K562 (cell line): ENCODE measurements at regions not wholly inside any gene's neighbourhood (a gene's known extent, or its start where the extent isn't known, plus 50 kb on each side); places are given as distances from the start of the nearest gene placed in this dataset.

Experiments
- ATAC-seq: fragments of 200-7000 bp; cut with Tn5 transposase; 3 replicates; pipeline ENCODE4 v1.9.1; 2020; ENCODE audit warnings: moderate library complexity
- BruUV-seq: library from RNA; stranded (reverse); fragments of 400-500 nt; replicated peaks from 2 replicates; lab custom pipeline; 2021; lab: Mats Ljungman, UMichigan
- CTCF ChIA-PET: fragments of 300-600 bp; formaldehyde crosslinking; extraction: SDS; loops from one replicate; lab custom pipeline; 2021; ENCODE audit warnings: low intra/inter-chr PET ratio; lab: Yijun Ruan, JAX
- POLR2A ChIA-PET: fragments of 300-600, 350-650 bp; sonication (Branson Sonifier 250); formaldehyde crosslinking; extraction: SDS; loops from one replicate; lab custom pipeline; 2021; ENCODE audit warnings: antibody characterized with exemption, inconsistent platforms; lab: Yijun Ruan, JAX
- DNase-seq, 4 experiments: peaks; one replicate each; pipeline versions ENCODE4 v3.0.0 to v3.0.0-alpha.2; 2011 to 2018; ENCODE audit warnings: low spot score in 3 of 4, mixed read lengths in 3 of 4; ENCODE audit errors: extremely low read depth in 1 of 4
- FAIRE-seq: peaks from 2 replicates; lab custom pipeline; 2011; peaks lifted over from hg19 to GRCh38; lab: Jason Lieb, UNC
- H2AFZ ChIP-seq: 2 replicates; pipeline ENCODE4 v1.6.0; 2011; ENCODE audit warnings: low read depth, low read length, control low read depth, inconsistent platforms
- H3K27ac ChIP-seq: fragments of 200-600 bp; 3 replicates; pipeline ENCODE4 v1.8.0; 2011; ENCODE audit warnings: low read depth, mild to moderate bottlenecking, control low read depth, inconsistent platforms, low read length, moderate library complexity, mixed read lengths; ENCODE audit errors: extremely low read depth
- H3K27me3 ChIP-seq, 2 experiments: fragments of 300-600 bp in 1 of 2; 2 replicates in 1 of 2; 3 replicates in 1 of 2; pipeline versions ENCODE4 v1.6.0 to v1.8.0; 2011; ENCODE audit warnings: inconsistent platforms in 2 of 2, low read length in 2 of 2, mild to moderate bottlenecking in 1 of 2, mixed read lengths in 1 of 2, moderate library complexity in 1 of 2; ENCODE audit not compliant: control insufficient read depth in 2 of 2, insufficient read depth in 2 of 2
- H3K36me3 ChIP-seq: fragments of 300-600 bp; 3 replicates; pipeline ENCODE4 v1.8.0; 2011; ENCODE audit warnings: mild to moderate bottlenecking, low read length, inconsistent platforms; ENCODE audit not compliant: control insufficient read depth, insufficient read depth
- H3K4me1 ChIP-seq, 2 experiments: fragments of 200-600 bp in 1 of 2; replicated peaks in 1 of 2; 2 replicates in 1 of 2; 3 replicates in 1 of 2; pipeline versions ENCODE4 v1.5.1 to v1.8.0; 2011; ENCODE audit warnings: inconsistent platforms in 2 of 2, low read length in 2 of 2, mild to moderate bottlenecking in 1 of 2, mixed read lengths in 1 of 2, moderate library complexity in 1 of 2; ENCODE audit not compliant: control insufficient read depth in 2 of 2, insufficient read depth in 2 of 2
- H3K4me2 ChIP-seq: 2 replicates; pipeline ENCODE4 v1.6.1; 2011; ENCODE audit warnings: low read length, control low read depth, inconsistent platforms, mixed read lengths; ENCODE audit not compliant: insufficient read depth
- H3K4me3 ChIP-seq: fragments of 200-600 bp; sonication (generic), shearing (Covaris generic); 2 replicates; pipeline ENCODE4 v1.5.1; 2016; ENCODE audit warnings: control low read depth, inconsistent platforms
- H3K79me2 ChIP-seq: fragments of 200-600 bp; 3 replicates; pipeline ENCODE4 v1.8.0; 2011; ENCODE audit warnings: low read length, inconsistent platforms; ENCODE audit not compliant: control insufficient read depth, insufficient read depth
- H3K9ac ChIP-seq, 2 experiments: 2 replicates each; pipeline versions ENCODE4 v1.6.0 to v1.6.1; 2011; ENCODE audit warnings: low read depth in 2 of 2, low read length in 2 of 2, control low read depth in 1 of 2, inconsistent platforms in 1 of 2, mild to moderate bottlenecking in 1 of 2, mixed read lengths in 1 of 2; ENCODE audit not compliant: insufficient read depth in 1 of 2
- H3K9me1 ChIP-seq: one replicate; pipeline ENCODE4 v1.6.0; 2011; ENCODE audit warnings: inconsistent platforms, mild to moderate bottlenecking, low read length, moderate library complexity; ENCODE audit not compliant: control insufficient read depth, insufficient read depth
- H3K9me3 ChIP-seq: replicated peaks from 2 replicates; pipeline ENCODE4 v1.5.1; 2011; ENCODE audit warnings: low read depth, low read length, inconsistent platforms; ENCODE audit not compliant: control insufficient read depth, insufficient read depth
- H4K20me1 ChIP-seq: replicated peaks from 2 replicates; pipeline ENCODE4 v1.6.1; 2011; ENCODE audit warnings: low read length, inconsistent platforms, mixed read lengths; ENCODE audit not compliant: control insufficient read depth, insufficient read depth
- BCL6 ChIP-seq: fragments of 250-450 bp; sonication (Bioruptor Pico); IDR thresholded peaks from 2 replicates; pipeline ENCODE4 v1.4.0; 2020
- BMI1 ChIP-seq: fragments of 150-350 bp; IDR thresholded peaks from 2 replicates; pipeline ENCODE4 v1.6.1; 2014; ENCODE audit warnings: low read length
- EHMT2 ChIP-seq: fragments of 450-650 bp; IDR thresholded peaks from 2 replicates; pipeline ENCODE4 v1.6.1; 2018; ENCODE audit warnings: antibody characterized with exemption
- ESRRA ChIP-seq: fragments of 450-650 bp; IDR thresholded peaks from 2 replicates; pipeline ENCODE4 v1.6.1; 2014; ENCODE audit warnings: low read depth, mild to moderate bottlenecking, moderate library complexity, borderline replicate concordance
- GMEB1 ChIP-seq: fragments of 250-450 bp; sonication (Bioruptor Pico); IDR thresholded peaks from 2 replicates; pipeline ENCODE4 v1.4.0; 2020; ENCODE audit warnings: mild to moderate bottlenecking
- MLLT1 ChIP-seq, 2 experiments: fragments of 450-650 bp; IDR thresholded peaks; 2 replicates each; pipeline ENCODE4 v1.6.1; 2016
- NCOR1 ChIP-seq: fragments of 450-650 bp; IDR thresholded peaks from 2 replicates; pipeline ENCODE4 v1.6.1; 2016; ENCODE audit warnings: mild to moderate bottlenecking, moderate library complexity
- PRDM10 ChIP-seq: fragments of 450-650 bp; IDR thresholded peaks from 2 replicates; pipeline ENCODE4 v1.6.1; 2018; ENCODE audit not compliant: partially characterized antibody
- RBM15 ChIP-seq: fragments of 200-400 bp; formaldehyde crosslinking; IDR thresholded peaks from 2 replicates; pipeline ENCODE4 v1.6.1; 2018; ENCODE audit warnings: mild to moderate bottlenecking, low read length, moderate library complexity; ENCODE audit not compliant: insufficient read depth
- RFX1 ChIP-seq: fragments of 450-650 bp; IDR thresholded peaks from 2 replicates; pipeline ENCODE4 v1.6.1; 2016; ENCODE audit warnings: mild to moderate bottlenecking, moderate library complexity
- RFX5 ChIP-seq: IDR thresholded peaks from 2 replicates; pipeline ENCODE4 v1.6.1; 2011; ENCODE audit warnings: low read depth, mild to moderate bottlenecking, improper control_type of control experiment, low read length
- RNF2 ChIP-seq: sonication (generic); IDR thresholded peaks from 2 replicates; pipeline ENCODE4 v1.6.1; 2016
- ZBTB7A ChIP-seq: IDR thresholded peaks from 2 replicates; pipeline ENCODE4 v1.6.1; 2011; ENCODE audit warnings: low read depth, mild to moderate bottlenecking, low read length, moderate library complexity, borderline replicate concordance; ENCODE audit not compliant: control insufficient read depth
- ZMIZ1 ChIP-seq, 2 experiments: fragments of 150-350 bp in 1 of 2; IDR thresholded peaks; 2 replicates each; pipeline ENCODE4 v1.6.1; 2012 to 2016; ENCODE audit warnings: low read depth in 2 of 2, low read length in 2 of 2, mild to moderate bottlenecking in 1 of 2, moderate library complexity in 1 of 2
- ZNF77 ChIP-seq: fragments of 250-450 bp; sonication (Bioruptor Pico); IDR thresholded peaks from 2 replicates; pipeline ENCODE4 v1.5.0; 2020
- WGBS: fragments of 100-300 bp; shearing (Covaris generic); methylation state at CpG from one replicate; pipeline ENCODE4 v1.1.6; 2016; ENCODE audit warnings: low coverage, mixed read lengths; ENCODE audit not compliant: insufficient coverage; ENCODE audit errors: missing lambda C conversion rate; 5-methylcytosine and 5-hydroxymethylcytosine counted together
- in situ Hi-C: fragments of 300-500 bp; cut with MboI; formaldehyde crosslinking; loops from 4 replicates; pipeline ENCODE4 v1.15.0; 2018; ENCODE audit warnings: inconsistent platforms, mixed read lengths
- intact Hi-C: fragments of 100-400 bp; cut with micrococcal nuclease; formaldehyde crosslinking; loops from 2 replicates; pipeline ENCODE4 v1.14.2; 2022

- ChIA-PET POLR2A (no interaction called here), CTCF (no interaction called here)
- Histone ChIP-seq H3K4me2 (no peak overlapping the region), H3K79me2 (no peaks in the 10 kb centered on the region), H3K27me3 (no peaks in the 10 kb centered on the region), H3K9me1 (no peaks in the 10 kb centered on the region), H3K4me3 (no peak overlapping the region), H3K4me1 (no peaks in the 10 kb centered on the region), H2AFZ (no peak overlapping the region), H3K9ac (no peak overlapping the region), H3K36me3 (no peaks in the 10 kb centered on the region), H3K9me3 (no peaks in the 10 kb centered on the region), H3K27ac (no peak overlapping the region), H4K20me1 (no peaks in the 10 kb centered on the region)
- 0% methylated on average over 2 of the region's 2 CpGs for WGBS
- in situ Hi-C loops: no loop called here
- no TSS peak for BruUV-seq
- FAIRE-seq (no peak), DNase-seq (no peak), ATAC-seq (no peak)
- intact Hi-C loops: no loop called here
- no peak for TF ChIP-seq ZMIZ1 (IDR thresholded peaks at IDR 0.05; ENCODE audit: low read depth in 2 of 2, low read length in 2 of 2)
- no peak for TF ChIP-seq BMI1
- TF ChIP-seq ZBTB7A: no peak
- no peak for TF ChIP-seq BCL6
- no peak for TF ChIP-seq EHMT2
- TF ChIP-seq RBM15: no peak
- TF ChIP-seq RNF2: no peak
- no peak for TF ChIP-seq PRDM10
- TF ChIP-seq RFX5: no peak
- no peak for TF ChIP-seq ZNF77 (CRISPR knock-in tag)
- no peak for TF ChIP-seq GMEB1
- no peak for TF ChIP-seq MLLT1 (IDR thresholded peaks at IDR 0.05)
- no peak for TF ChIP-seq NCOR1
- TF ChIP-seq ESRRA: no peak
- TF ChIP-seq RFX1: no peak
Observed at GRCh38 chr2:116411211-116411610, 1403.3 kb upstream of the DDX18 start.
